ENCODE measurements at regions not wholly inside any gene's neighbourhood (a gene's known extent, or its start where the extent isn't known, plus 50 kb on each side); places are given as distances from the start of the nearest gene placed in this dataset.

- H3K27ac ChIP-seq (ENCODE audit: low read depth, low read length): no peak overlapping the region
Observed at GRCh38 chr16:80063713-80064069, 463.2 kb upstream of the MAF start.

DNA sequence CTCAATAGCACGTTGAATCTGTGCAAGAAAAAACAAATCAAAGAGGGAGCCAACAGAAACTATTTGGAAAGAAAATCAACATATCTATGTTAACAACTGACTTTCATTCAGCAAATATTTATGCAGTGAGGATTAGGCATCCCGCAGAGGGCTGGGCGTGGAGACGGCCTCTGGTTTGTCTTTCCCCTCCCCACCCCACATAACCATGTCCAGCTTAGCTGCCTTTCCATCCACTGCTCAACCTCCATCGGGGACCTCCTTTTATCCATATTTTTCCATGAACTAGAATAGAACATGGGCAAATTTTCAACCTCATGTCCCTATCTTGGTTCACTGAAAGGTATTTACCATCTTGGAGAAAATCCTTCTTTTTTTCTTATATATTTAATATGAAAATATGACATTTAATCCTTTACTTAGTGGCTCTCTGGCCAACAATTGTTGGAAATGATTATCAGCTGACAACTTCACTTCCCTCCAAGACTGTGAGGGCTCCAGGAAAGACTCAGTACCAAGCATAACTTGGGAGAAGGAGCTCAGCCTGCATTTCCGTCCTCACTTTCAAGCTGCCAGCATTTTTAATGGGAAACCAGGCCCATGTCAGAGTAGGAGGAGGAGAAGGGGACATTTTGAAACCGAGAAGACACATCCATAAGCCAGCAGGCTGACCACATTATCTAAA, 462.6 kb upstream of the MAF start:
- H3K4me2 ChIP-seq (ENCODE audit: low read length): no peak overlapping the region
- no peaks in the 10 kb centered on the region for H4K20me1 ChIP-seq (ENCODE audit: control insufficient read depth, insufficient read depth, low read depth, low read length)
- no peak overlapping the region for H3K27ac ChIP-seq (ENCODE audit: low read depth, low read length)
- H3K79me2 ChIP-seq (ENCODE audit: control insufficient read depth, low read length): no peaks in the 10 kb centered on the region
- H3K36me3 ChIP-seq (ENCODE audit: control insufficient read depth, low read length): no peaks in the 10 kb centered on the region
- no peaks in the 10 kb centered on the region for H3K9me2 ChIP-seq (replicated peaks; ENCODE audit: control insufficient read depth, low read length)
- no peaks in the 10 kb centered on the region for H3F3A ChIP-seq (ENCODE audit: control insufficient read depth, insufficient read depth)
- H3K9me3 ChIP-seq (ENCODE audit: control insufficient read depth, insufficient read depth, low read length): no peaks in the 10 kb centered on the region
- H3K27me3 ChIP-seq (ENCODE audit: control insufficient read depth, low read length): no peaks in the 10 kb centered on the region
- TF ChIP-seq CTCF (IDR thresholded peaks at IDR 0.05; ENCODE audit: low read depth, low read length, poor library complexity, severe bottlenecking): no peak
- no peak for TF ChIP-seq EZH2phosphoT487 (IDR thresholded peaks at IDR 0.05; ENCODE audit: borderline replicate concordance, low read length)
- H3K4me1 ChIP-seq (ENCODE audit: control insufficient read depth, low read length): no peaks in the 10 kb centered on the region
- no peak overlapping the region for H3K4me3 ChIP-seq (ENCODE audit: low read length)

More at GRCh38 chr16:80063713-80064069, 463.2 kb upstream of the MAF start:
- Histone ChIP-seq H3K79me2 (ENCODE audit: control insufficient read depth, low read length) (no peaks in the 10 kb centered on the region), H3K4me3 (ENCODE audit: low read length) (no peak overlapping the region), H4K20me1 (ENCODE audit: control insufficient read depth, insufficient read depth, low read depth, low read length) (no peaks in the 10 kb centered on the region), H3K9me3 (ENCODE audit: control insufficient read depth, insufficient read depth, low read length) (no peaks in the 10 kb centered on the region), H3F3A (ENCODE audit: control insufficient read depth, insufficient read depth) (no peaks in the 10 kb centered on the region), H3K36me3 (ENCODE audit: control insufficient read depth, low read length) (no peaks in the 10 kb centered on the region), H3K9me2 (replicated peaks; ENCODE audit: control insufficient read depth, low read length) (no peaks in the 10 kb centered on the region), H3K4me2 (ENCODE audit: low read length) (no peak overlapping the region), H3K4me1 (ENCODE audit: control insufficient read depth, low read length) (no peaks in the 10 kb centered on the region), H3K27me3 (ENCODE audit: control insufficient read depth, low read length) (no peaks in the 10 kb centered on the region)
- TF ChIP-seq EZH2phosphoT487 (IDR thresholded peaks at IDR 0.05; ENCODE audit: borderline replicate concordance, low read length) (no peak), CTCF (IDR thresholded peaks at IDR 0.05; ENCODE audit: low read depth, low read length, poor library complexity, severe bottlenecking) (no peak)

DNA sequence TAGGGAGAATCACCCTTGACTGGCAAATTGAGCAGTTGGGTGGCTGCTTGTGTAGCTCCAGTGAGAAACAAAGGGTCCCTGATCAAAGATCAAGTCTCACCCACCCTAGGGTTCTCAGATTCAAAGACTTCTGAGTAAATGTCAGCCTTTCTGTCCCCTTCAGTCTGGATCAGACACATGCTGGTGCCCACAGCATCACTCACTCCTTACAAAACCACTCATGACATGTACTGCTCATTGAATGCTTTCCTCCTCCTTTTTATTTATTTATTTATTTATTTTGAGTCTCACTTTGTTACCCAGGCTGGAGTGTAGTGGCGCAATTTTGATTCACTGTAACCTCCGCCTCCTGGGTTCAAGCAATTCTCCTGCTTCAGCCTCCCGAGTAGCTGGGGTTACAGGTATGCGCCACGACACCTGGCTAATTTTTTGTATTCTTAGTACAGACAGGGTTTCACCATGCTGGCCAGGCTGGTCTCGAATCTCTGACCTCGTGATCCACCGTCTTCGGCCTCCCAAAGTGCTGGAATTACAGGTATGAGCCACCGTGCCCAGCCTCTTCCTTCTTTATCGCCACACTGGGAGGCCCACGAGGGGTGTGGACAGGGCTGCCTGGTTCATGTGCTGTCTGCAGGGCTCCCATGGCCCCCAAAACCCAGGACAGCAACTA, 462.0 kb upstream of the MAF start:
- Histone ChIP-seq H3K79me2 (ENCODE audit: control insufficient read depth, low read length) (no peaks in the 10 kb centered on the region), H3K9me2 (replicated peaks; ENCODE audit: control insufficient read depth, low read length) (no peaks in the 10 kb centered on the region), H3F3A (ENCODE audit: control insufficient read depth, insufficient read depth) (no peaks in the 10 kb centered on the region), H3K9me3 (ENCODE audit: control insufficient read depth, insufficient read depth, low read length) (no peaks in the 10 kb centered on the region), H3K4me1 (ENCODE audit: control insufficient read depth, low read length) (no peaks in the 10 kb centered on the region), H3K36me3 (ENCODE audit: control insufficient read depth, low read length) (no peaks in the 10 kb centered on the region), H4K20me1 (ENCODE audit: control insufficient read depth, insufficient read depth, low read depth, low read length) (no peaks in the 10 kb centered on the region), H3K27me3 (ENCODE audit: control insufficient read depth, low read length) (no peaks in the 10 kb centered on the region), H3K27ac (ENCODE audit: low read depth, low read length) (no peak overlapping the region), H3K4me2 (ENCODE audit: low read length) (no peak overlapping the region), H3K4me3 (ENCODE audit: low read length) (no peak overlapping the region)
- no peak for TF ChIP-seq CTCF (IDR thresholded peaks at IDR 0.05; ENCODE audit: low read depth, low read length, poor library complexity, severe bottlenecking)
- no peak for TF ChIP-seq EZH2phosphoT487 (IDR thresholded peaks at IDR 0.05; ENCODE audit: borderline replicate concordance, low read length)

All from DOHH2 (cell line).